A549 (cell line): ENCODE measurements at regions not wholly inside any gene's neighbourhood (a gene's known extent, or its start where the extent isn't known, plus 50 kb on each side); places are given as distances from the start of the nearest gene placed in this dataset.

ENCODE experiments used
- ATAC-seq, 2 experiments: fragments of 200-7000 bp in 1 of 2; fragments of >200 bp in 1 of 2; cut with Nextera tagmentation in 1 of 2; cut with Tn5 transposase in 1 of 2; 3 replicates each; pipeline versions ENCODE4 v1.8.0 to v1.9.1; 2018 to 2020; ENCODE audit warnings: mild to moderate bottlenecking in 1 of 2, moderate library complexity in 1 of 2
- CTCF ChIA-PET: fragments of 300-600 bp; sonication (Branson Sonifier 250); formaldehyde crosslinking; extraction: SDS; loops from one replicate; lab custom pipeline; 2021; ENCODE audit warnings: antibody characterized with exemption, inconsistent platforms; lab: Yijun Ruan, JAX
- POLR2A ChIA-PET: fragments of 350-600 bp; formaldehyde crosslinking; extraction: SDS; loops from one replicate; lab custom pipeline; 2021; ENCODE audit warnings: antibody characterized with exemption, inconsistent platforms; lab: Yijun Ruan, JAX
- DNase-seq, 2 experiments: peaks; one replicate each; pipeline versions ENCODE4 v3.0.0 to v3.0.0-alpha.2; 2011 to 2016; ENCODE audit warnings: low read depth in 1 of 2, low spot score in 1 of 2
- FAIRE-seq: peaks from 2 replicates; lab custom pipeline; 2011; peaks lifted over from hg19 to GRCh38; lab: Jason Lieb, UNC
- H3K27ac ChIP-seq, 2 experiments: fragments of >200 bp; sonication (Bioruptor Twin); formaldehyde crosslinking; 3 replicates each; pipeline ENCODE4 v1.5.1; 2016 to 2017
- H3K4me1 ChIP-seq: fragments of >200 bp; sonication (Bioruptor Twin); formaldehyde crosslinking; 3 replicates; pipeline ENCODE4 v1.6.1; 2016
- H3K4me2 ChIP-seq: fragments of >200 bp; sonication (Bioruptor Twin); formaldehyde crosslinking; 3 replicates; pipeline ENCODE4 v1.6.1; 2016
- H3K4me3 ChIP-seq: fragments of >200 bp; sonication (Bioruptor Twin); formaldehyde crosslinking; 3 replicates; pipeline ENCODE4 v1.5.1; 2016
- H3K9me3 ChIP-seq: fragments of >200 bp; sonication (Bioruptor Twin); formaldehyde crosslinking; 3 replicates; pipeline ENCODE4 v1.6.1; 2016
- ATOH8 ChIP-seq: fragments of 250-450 bp; sonication (Bioruptor Pico); IDR thresholded peaks from 2 replicates; pipeline ENCODE4 v1.5.0; 2020; ENCODE audit warnings: low read depth, mild to moderate bottlenecking, moderate library complexity
- CBX2 ChIP-seq: fragments of 200-600 bp; sonication (generic); IDR thresholded peaks from 2 replicates; pipeline ENCODE4 v1.6.1; 2016; ENCODE audit warnings: low read depth, mild to moderate bottlenecking, borderline replicate concordance
- EHF ChIP-seq: fragments of 250-450 bp; sonication (Bioruptor Pico); IDR thresholded peaks from 2 replicates; pipeline ENCODE4 v1.5.0; 2020; ENCODE audit warnings: mild to moderate bottlenecking
- ESRRA ChIP-seq: fragments of 150-350 bp; IDR thresholded peaks from 2 replicates; pipeline ENCODE4 v1.6.1; 2014; ENCODE audit warnings: mild to moderate bottlenecking, low read length, borderline replicate concordance
- FOSB ChIP-seq: fragments of 250-450 bp; sonication (Bioruptor Pico); IDR thresholded peaks from 2 replicates; pipeline ENCODE4 v1.5.0; 2020; ENCODE audit warnings: mild to moderate bottlenecking, moderate library complexity
- HOXA7 ChIP-seq: fragments of 250-450 bp; sonication (Bioruptor Pico); IDR thresholded peaks from 2 replicates; pipeline ENCODE4 v1.5.0; 2020; ENCODE audit warnings: mild to moderate bottlenecking, moderate library complexity
- HOXB13 ChIP-seq: fragments of 250-450 bp; sonication (Bioruptor Pico); IDR thresholded peaks from 2 replicates; pipeline ENCODE4 v1.5.0; 2020; ENCODE audit warnings: low read depth, mild to moderate bottlenecking, moderate library complexity
- JUNB ChIP-seq: fragments of >200 bp; sonication (Bioruptor Twin); formaldehyde crosslinking; IDR thresholded peaks from 2 replicates; pipeline ENCODE4 v1.6.1; 2016
- KDM5A ChIP-seq: fragments of 200-600 bp; sonication (generic); IDR thresholded peaks from 2 replicates; pipeline ENCODE4 v1.6.1; 2016; ENCODE audit warnings: antibody characterized with exemption, mild to moderate bottlenecking
- MAZ ChIP-seq: fragments of 150-350 bp; IDR thresholded peaks from 2 replicates; pipeline ENCODE4 v1.6.1; 2014; ENCODE audit warnings: antibody characterized with exemption, low read depth, low read length, borderline replicate concordance
- POLR2AphosphoS2 ChIP-seq: conservative IDR thresholded peaks from 2 replicates; pipeline ENCODE4 v1.6.1; 2012; ENCODE audit warnings: low read length, improper control_type of control experiment, inconsistent platforms
- RCOR1 ChIP-seq: fragments of 150-350 bp; IDR thresholded peaks from 2 replicates; pipeline ENCODE4 v1.6.1; 2014; ENCODE audit warnings: antibody characterized with exemption, low read length, low read depth
- REST ChIP-seq: fragments of 200-600 bp; sonication (generic); IDR thresholded peaks from 2 replicates; pipeline ENCODE4 v1.6.1; 2016; ENCODE audit warnings: antibody characterized with exemption, mild to moderate bottlenecking, moderate library complexity
- RFX5 ChIP-seq: fragments of 450-650 bp; IDR thresholded peaks from 2 replicates; pipeline ENCODE4 v1.7.1; 2014; ENCODE audit warnings: antibody characterized with exemption, mild to moderate bottlenecking, moderate library complexity
- SMC3 ChIP-seq: fragments of >200 bp; sonication (Bioruptor Twin); formaldehyde crosslinking; IDR thresholded peaks from 3 replicates; pipeline ENCODE4 v1.6.1; 2018; ENCODE audit warnings: inconsistent platforms
- SREBF2 ChIP-seq: fragments of 450-650 bp; IDR thresholded peaks from 2 replicates; pipeline ENCODE4 v1.6.1; 2014; ENCODE audit warnings: mild to moderate bottlenecking, moderate library complexity
- TFCP2L1 ChIP-seq: fragments of 250-450 bp; sonication (Bioruptor Pico); IDR thresholded peaks from 2 replicates; pipeline ENCODE4 v1.5.0; 2021; ENCODE audit warnings: mild to moderate bottlenecking
- ZFP36 ChIP-seq: fragments of 450-650 bp; IDR thresholded peaks from 2 replicates; pipeline ENCODE4 v1.6.1; 2014; ENCODE audit warnings: borderline replicate concordance; ENCODE audit not compliant: partially characterized antibody
- WGBS: methylation state at CpG from one replicate; pipeline ENCODE4 v1.1.6; 2017; ENCODE audit errors: missing lambda C conversion rate; 5-methylcytosine and 5-hydroxymethylcytosine counted together
- TF ChIP-seq, protein P1 (sequence below): IDR thresholded peaks from 2 replicates; pipeline ENCODE4 v1.6.1; 2012

- ATAC-seq (no peak), FAIRE-seq (no peak), DNase-seq (no peak)
- no peak overlapping the region for H3K4me2 ChIP-seq
- H3K4me3 ChIP-seq, result no peak overlapping the region
- no peaks in the 10 kb centered on the region for H3K4me1 ChIP-seq
- WGBS, result 100% methylated on average over 2 of the region's 2 CpGs
- ChIA-PET CTCF (interaction anchor here (0.5 to 1.0 kb wide), 5 partner anchors 10 to 545 kb away, joined by 3 to 4 read pairs (median 4); no protein-coding TSS in a partner anchor), POLR2A (no interaction called here)
- TF ChIP-seq, protein P1, sequence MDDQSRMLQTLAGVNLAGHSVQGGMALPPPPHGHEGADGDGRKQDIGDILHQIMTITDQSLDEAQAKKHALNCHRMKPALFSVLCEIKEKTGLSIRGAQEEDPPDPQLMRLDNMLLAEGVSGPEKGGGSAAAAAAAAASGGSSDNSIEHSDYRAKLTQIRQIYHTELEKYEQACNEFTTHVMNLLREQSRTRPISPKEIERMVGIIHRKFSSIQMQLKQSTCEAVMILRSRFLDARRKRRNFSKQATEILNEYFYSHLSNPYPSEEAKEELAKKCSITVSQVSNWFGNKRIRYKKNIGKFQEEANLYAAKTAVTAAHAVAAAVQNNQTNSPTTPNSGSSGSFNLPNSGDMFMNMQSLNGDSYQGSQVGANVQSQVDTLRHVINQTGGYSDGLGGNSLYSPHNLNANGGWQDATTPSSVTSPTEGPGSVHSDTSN, result no peak
- TF ChIP-seq KDM5A (no peak), SREBF2 (no peak), RCOR1 (no peak)
- no peak overlapping the region for H3K27ac ChIP-seq
- no peaks in the 10 kb centered on the region for H3K9me3 ChIP-seq
Observed at GRCh38 chr1:94634977-94635416, 93.4 kb upstream of the F3 start.

- WGBS, result 93% methylated on average over 4 of the region's 4 CpGs
- ATAC-seq (no peak), FAIRE-seq (no peak), DNase-seq (no peak)
- Histone ChIP-seq H3K4me2 (no peak overlapping the region), H3K9me3 (no peaks in the 10 kb centered on the region), H3K4me1 (no peaks in the 10 kb centered on the region), H3K27ac (no peak overlapping the region), H3K4me3 (no peak overlapping the region)
- ChIA-PET POLR2A (no interaction called here), CTCF (interaction anchor here (1.0 kb wide), 1 partner anchor 8 kb away, joined by 3 read pairs; no protein-coding TSS in a partner anchor)
- TF ChIP-seq TFCP2L1 (CRISPR knock-in tag), result no peak
- TF ChIP-seq HOXA7 (CRISPR knock-in tag), result no peak
- TF ChIP-seq KDM5A, result no peak
- TF ChIP-seq ESRRA, result no peak
- TF ChIP-seq ZFP36, result no peak
- no peak for TF ChIP-seq HOXB13 (CRISPR knock-in tag)
- TF ChIP-seq RFX5, result no peak
- no peak for TF ChIP-seq FOSB (CRISPR knock-in tag)
- no peak for TF ChIP-seq CBX2
- TF ChIP-seq REST, result no peak
- TF ChIP-seq EHF (CRISPR knock-in tag), result no peak
- no peak for TF ChIP-seq POLR2AphosphoS2
- no peak for TF ChIP-seq SMC3
- TF ChIP-seq ATOH8, result no peak
- TF ChIP-seq MAZ, result no peak
- no peak for TF ChIP-seq SREBF2
- no peak for TF ChIP-seq JUNB
Observed at GRCh38 chr1:94633051-94633450, 91.5 kb upstream of the F3 start.
